HCT116 (cell line): ENCODE measurements at regions not wholly inside any gene's neighbourhood (a gene's known extent, or its start where the extent isn't known, plus 50 kb on each side); places are given as distances from the start of the nearest gene placed in this dataset.
"Not testable (repeated sequence)": the region's sequence is repeated elsewhere in the genome, so short reads cannot be mapped to it uniquely, and the experiment has no call there.

Experiments used
- ATAC-seq: fragments of 200-7000 bp; cut with Tn5 transposase; 2 replicates; pipeline ENCODE4 v1.9.1; 2020; ENCODE audit warnings: mild to moderate bottlenecking, moderate library complexity
- BruUV-seq: library from RNA; stranded (reverse); fragments of 400-500 nt; replicated peaks from 2 replicates; lab custom pipeline; 2021; lab: Mats Ljungman, UMichigan
- CTCF ChIA-PET: fragments of 300-600 bp; sonication (Branson Sonifier 250); formaldehyde crosslinking; loops from one replicate; lab custom pipeline; 2021; ENCODE audit warnings: antibody characterized with exemption; lab: Charles Lee
- POLR2A ChIA-PET: fragments of 300-600, 350-600 bp; sonication (Branson Sonifier 250); formaldehyde crosslinking; loops from one replicate; lab custom pipeline; 2021; ENCODE audit warnings: antibody characterized with exemption; lab: Charles Lee
- RAD21 ChIA-PET, 2 experiments: fragments of 300-600 bp; sonication (Branson Sonifier 250); formaldehyde crosslinking; loops; one replicate each; lab custom pipeline; 2023; ENCODE audit warnings: low total read pairs in 2 of 2; ENCODE audit not compliant: uncharacterized antibody in 2 of 2, unreplicated experiment in 2 of 2, low non-redundant PET in 1 of 2; lab: Charles Lee
- DNase-seq: peaks from one replicate; pipeline ENCODE4 v3.0.0-alpha.2; 2010; ENCODE audit warnings: low read depth, low spot score
- H2AFZ ChIP-seq: fragments of 200-600 bp; shearing (Covaris generic), sonication (generic); 2 replicates; pipeline ENCODE4 v1.6.1; 2017; ENCODE audit warnings: low read depth, mixed run types, mixed read lengths, antibody characterized with exemption, low read length; ENCODE audit not compliant: poor library complexity, severe bottlenecking
- H3K27ac ChIP-seq: 2 replicates; pipeline ENCODE4 v1.5.1; 2012; ENCODE audit warnings: low read depth, low read length
- H3K27me3 ChIP-seq: fragments of 200-600 bp; sonication (generic); 2 replicates; pipeline ENCODE4 v1.6.1; 2016; ENCODE audit warnings: mixed run types, low read length, mixed read lengths; ENCODE audit not compliant: insufficient read depth
- H3K36me3 ChIP-seq, 2 experiments: fragments of 200-500 bp in 1 of 2; fragments of 200-600 bp in 1 of 2; sonication (Bioruptor generic) in 1 of 2; sonication (generic) in 1 of 2; 2 replicates each; pipeline versions ENCODE4 v1.5.1 to v1.6.1; 2014 to 2016; ENCODE audit warnings: low read length in 2 of 2, inconsistent platforms in 1 of 2, mixed read lengths in 1 of 2, mixed run types in 1 of 2; ENCODE audit not compliant: insufficient read depth in 2 of 2, control insufficient read depth in 1 of 2
- H3K4me1 ChIP-seq, 2 experiments: fragments of 200-600 bp in 1 of 2; sonication (generic) in 1 of 2; 2 replicates each; pipeline versions ENCODE4 v1.5.1 to v1.6.1; 2012 to 2017; ENCODE audit warnings: low read length in 2 of 2, inconsistent platforms in 1 of 2, mild to moderate bottlenecking in 1 of 2, mixed read lengths in 1 of 2, mixed run types in 1 of 2, moderate library complexity in 1 of 2; ENCODE audit not compliant: insufficient read depth in 2 of 2, control insufficient read depth in 1 of 2
- H3K4me2 ChIP-seq: fragments of 200-600 bp; sonication (generic); 2 replicates; pipeline ENCODE4 v1.6.1; 2017; ENCODE audit warnings: mixed run types, low read length, mixed read lengths
- H3K4me3 ChIP-seq, 2 experiments: fragments of 200-600 bp in 1 of 2; sonication (generic) in 1 of 2; replicated peaks in 1 of 2; 2 replicates each; pipeline ENCODE4 v1.5.1; 2011 to 2016; ENCODE audit warnings: low read length in 2 of 2, control low read depth in 1 of 2, low read depth in 1 of 2, mild to moderate bottlenecking in 1 of 2, mixed read lengths in 1 of 2, mixed run types in 1 of 2
- H3K79me2 ChIP-seq: fragments of 200-600 bp; sonication (generic); 2 replicates; pipeline ENCODE4 v1.6.1; 2017; ENCODE audit warnings: mild to moderate bottlenecking, mixed run types, low read length, moderate library complexity, mixed read lengths; ENCODE audit not compliant: insufficient read depth
- H3K9ac ChIP-seq: fragments of 200-600 bp; sonication (generic); 2 replicates; pipeline ENCODE4 v1.6.1; 2016; ENCODE audit warnings: low read length, mixed read lengths
- H3K9me2 ChIP-seq: fragments of 200-600 bp; sonication (generic), shearing (Covaris generic); 2 replicates; pipeline ENCODE4 v1.6.1; 2017; ENCODE audit warnings: mixed run types, mild to moderate bottlenecking, moderate library complexity; ENCODE audit not compliant: insufficient read depth
- H3K9me3 ChIP-seq, 2 experiments: fragments of 200-500 bp in 1 of 2; fragments of 200-600 bp in 1 of 2; sonication (Bioruptor generic) in 1 of 2; sonication (generic) in 1 of 2; 2 replicates each; pipeline ENCODE4 v1.6.1; 2014 to 2017; ENCODE audit warnings: low read length in 2 of 2, mixed read lengths in 2 of 2, inconsistent platforms in 1 of 2, low read depth in 1 of 2, mild to moderate bottlenecking in 1 of 2, mixed run types in 1 of 2, moderate library complexity in 1 of 2; ENCODE audit not compliant: control insufficient read depth in 1 of 2, insufficient read depth in 1 of 2
- H4K20me1 ChIP-seq: fragments of 200-600 bp; sonication (generic), shearing (Covaris generic); 2 replicates; pipeline ENCODE4 v1.6.1; 2017; ENCODE audit warnings: mixed run types, mild to moderate bottlenecking, moderate library complexity; ENCODE audit not compliant: insufficient read depth
- CBX3 ChIP-seq: IDR thresholded peaks from 2 replicates; pipeline ENCODE4 v1.6.1; 2012; ENCODE audit warnings: low read depth
- CEBPB ChIP-seq: IDR thresholded peaks from 2 replicates; pipeline ENCODE4 v1.6.1; 2012; ENCODE audit warnings: low read depth
- EZH2 ChIP-seq: fragments of 200-600 bp; sonication (generic); IDR thresholded peaks from 2 replicates; pipeline ENCODE4 v1.6.1; 2017; ENCODE audit warnings: antibody characterized with exemption, mixed run types
- POLR2AphosphoS5 ChIP-seq: IDR thresholded peaks from 2 replicates; pipeline ENCODE4 v1.6.1; 2011; ENCODE audit warnings: mild to moderate bottlenecking, low read depth, low read length, moderate library complexity
- RAD21 ChIP-seq: IDR thresholded peaks from 2 replicates; pipeline ENCODE4 v1.6.1; 2012; ENCODE audit warnings: low read depth, mild to moderate bottlenecking
- SRF ChIP-seq: IDR thresholded peaks from 2 replicates; pipeline ENCODE4 v1.6.1; 2012; ENCODE audit warnings: low read depth
- TCF7L2 ChIP-seq: IDR thresholded peaks from 2 replicates; pipeline ENCODE4 v1.7.0; 2011; ENCODE audit warnings: borderline replicate concordance, inconsistent platforms; ENCODE audit not compliant: insufficient read depth, insufficient read length; ENCODE audit errors: extremely low read depth
- YY1 ChIP-seq: IDR thresholded peaks from 2 replicates; pipeline ENCODE4 v1.6.1; 2011; ENCODE audit warnings: low read length, low read depth, moderate library complexity, mild to moderate bottlenecking; ENCODE audit not compliant: insufficient replicate concordance; ENCODE audit errors: extremely low read depth
- ZFX ChIP-seq: fragments of 450-650 bp; IDR thresholded peaks from 2 replicates; pipeline ENCODE4 v1.6.1; 2017
- intact Hi-C: fragments of 100-400 bp; cut with micrococcal nuclease; formaldehyde crosslinking; loops from 2 replicates; pipeline ENCODE4 v1.10.0; 2022
- TF ChIP-seq, protein P1 (sequence below): IDR thresholded peaks from 2 replicates; pipeline ENCODE4 v1.6.1; 2012
- TF ChIP-seq, protein P2 (sequence below): IDR thresholded peaks from 2 replicates; pipeline ENCODE4 v1.6.1; 2012; ENCODE audit warnings: low read depth
- TF ChIP-seq, protein P3 (sequence below), 3 experiments: fragments of 200-600 bp in 1 of 3; sonication (generic) in 1 of 3; IDR thresholded peaks in 2 of 3; conservative IDR thresholded peaks in 1 of 3; 2 replicates each; pipeline ENCODE4 v1.5.1; 2012 to 2017; ENCODE audit warnings: low read depth in 2 of 3, low read length in 2 of 3, antibody characterized with exemption in 1 of 3, borderline replicate concordance in 1 of 3, control low read depth in 1 of 3, mild to moderate bottlenecking in 1 of 3, mixed read lengths in 1 of 3, mixed run types in 1 of 3, moderate library complexity in 1 of 3; ENCODE audit not compliant: insufficient read depth in 1 of 3
- TF ChIP-seq, protein P4 (sequence below): IDR thresholded peaks from 2 replicates; pipeline ENCODE4 v1.6.1; 2012

DNA sequence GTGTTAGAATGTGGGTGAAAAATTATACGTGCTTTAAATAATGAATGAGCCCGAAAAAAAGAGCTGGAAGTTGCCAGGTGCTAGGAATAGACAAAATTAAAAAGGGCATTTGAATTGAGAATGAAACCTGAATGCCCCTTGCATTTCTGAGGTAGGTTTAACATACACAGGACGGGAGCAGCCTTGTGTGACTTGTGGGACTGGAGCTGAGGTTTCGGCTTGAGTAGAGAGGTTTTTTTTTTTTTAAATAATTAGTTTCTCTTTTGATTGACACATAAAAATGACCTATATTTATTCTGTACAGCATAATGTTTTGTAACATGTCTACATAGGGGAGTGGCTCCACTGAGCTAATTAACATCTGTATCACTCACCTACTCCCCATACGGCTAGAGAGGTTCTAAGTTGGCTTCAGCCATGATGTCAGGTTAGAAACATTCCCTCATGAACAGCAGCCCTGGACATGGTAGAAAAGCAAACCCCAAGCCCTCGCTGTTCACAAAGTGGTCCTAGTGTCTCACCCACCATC is 424.0 kb downstream of the TMEM121 start:
- DNase-seq, H2AFZ ChIP-seq, intact Hi-C loops, H3K27ac ChIP-seq, H4K20me1 ChIP-seq, POLR2A ChIA-PET, H3K27me3 ChIP-seq, H3K9ac ChIP-seq, H3K4me3 ChIP-seq, H3K36me3 ChIP-seq, H3K9me2 ChIP-seq, H3K4me2 ChIP-seq, RAD21 ChIA-PET, CTCF ChIA-PET, ATAC-seq, H3K4me1 ChIP-seq, H3K79me2 ChIP-seq, BruUV-seq, H3K9me3 ChIP-seq: not testable (repeated sequence)

DNA sequence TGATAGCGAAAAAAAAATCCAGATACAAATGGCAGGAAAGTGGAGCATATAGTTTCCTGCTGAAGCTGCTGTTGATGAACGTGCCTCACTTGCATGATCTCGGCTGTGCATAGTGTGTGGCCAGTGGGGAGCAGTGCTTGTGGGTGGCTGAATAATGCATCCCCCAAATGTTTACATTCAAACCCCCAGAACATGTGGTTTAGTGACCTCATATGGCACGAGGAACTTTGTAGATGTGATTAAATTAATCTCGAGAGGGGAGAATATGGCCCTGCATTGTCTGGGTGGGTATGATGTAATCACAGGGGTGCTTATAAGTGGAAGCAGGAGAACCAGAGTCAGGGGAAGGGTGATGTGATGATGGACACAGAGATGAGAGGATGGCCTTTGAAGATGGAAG is 425.0 kb downstream of the TMEM121 start:
- Histone ChIP-seq H3K36me3 (no peaks in the 10 kb centered on the region), H3K4me2 (no peak overlapping the region), H3K4me3 (no peak overlapping the region), H3K9me2 (no peaks in the 10 kb centered on the region), H3K9me3 (no peaks in the 10 kb centered on the region), H3K79me2 (no peaks in the 10 kb centered on the region), H3K4me1 (no peaks in the 10 kb centered on the region), H3K27ac (no peak overlapping the region), H4K20me1 (no peaks in the 10 kb centered on the region), H2AFZ (no peak overlapping the region), H3K27me3 (no peaks in the 10 kb centered on the region), H3K9ac (no peak overlapping the region)
- ATAC-seq (no peak), DNase-seq (no peak)
- RAD21 ChIA-PET = no interaction called here
- no peak for TF ChIP-seq CEBPB
- TF ChIP-seq RAD21 = no peak
- TF ChIP-seq SRF = no peak
- TF ChIP-seq, protein P1, sequence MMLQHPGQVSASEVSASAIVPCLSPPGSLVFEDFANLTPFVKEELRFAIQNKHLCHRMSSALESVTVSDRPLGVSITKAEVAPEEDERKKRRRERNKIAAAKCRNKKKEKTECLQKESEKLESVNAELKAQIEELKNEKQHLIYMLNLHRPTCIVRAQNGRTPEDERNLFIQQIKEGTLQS = no peak
- TF ChIP-seq, protein P2, sequence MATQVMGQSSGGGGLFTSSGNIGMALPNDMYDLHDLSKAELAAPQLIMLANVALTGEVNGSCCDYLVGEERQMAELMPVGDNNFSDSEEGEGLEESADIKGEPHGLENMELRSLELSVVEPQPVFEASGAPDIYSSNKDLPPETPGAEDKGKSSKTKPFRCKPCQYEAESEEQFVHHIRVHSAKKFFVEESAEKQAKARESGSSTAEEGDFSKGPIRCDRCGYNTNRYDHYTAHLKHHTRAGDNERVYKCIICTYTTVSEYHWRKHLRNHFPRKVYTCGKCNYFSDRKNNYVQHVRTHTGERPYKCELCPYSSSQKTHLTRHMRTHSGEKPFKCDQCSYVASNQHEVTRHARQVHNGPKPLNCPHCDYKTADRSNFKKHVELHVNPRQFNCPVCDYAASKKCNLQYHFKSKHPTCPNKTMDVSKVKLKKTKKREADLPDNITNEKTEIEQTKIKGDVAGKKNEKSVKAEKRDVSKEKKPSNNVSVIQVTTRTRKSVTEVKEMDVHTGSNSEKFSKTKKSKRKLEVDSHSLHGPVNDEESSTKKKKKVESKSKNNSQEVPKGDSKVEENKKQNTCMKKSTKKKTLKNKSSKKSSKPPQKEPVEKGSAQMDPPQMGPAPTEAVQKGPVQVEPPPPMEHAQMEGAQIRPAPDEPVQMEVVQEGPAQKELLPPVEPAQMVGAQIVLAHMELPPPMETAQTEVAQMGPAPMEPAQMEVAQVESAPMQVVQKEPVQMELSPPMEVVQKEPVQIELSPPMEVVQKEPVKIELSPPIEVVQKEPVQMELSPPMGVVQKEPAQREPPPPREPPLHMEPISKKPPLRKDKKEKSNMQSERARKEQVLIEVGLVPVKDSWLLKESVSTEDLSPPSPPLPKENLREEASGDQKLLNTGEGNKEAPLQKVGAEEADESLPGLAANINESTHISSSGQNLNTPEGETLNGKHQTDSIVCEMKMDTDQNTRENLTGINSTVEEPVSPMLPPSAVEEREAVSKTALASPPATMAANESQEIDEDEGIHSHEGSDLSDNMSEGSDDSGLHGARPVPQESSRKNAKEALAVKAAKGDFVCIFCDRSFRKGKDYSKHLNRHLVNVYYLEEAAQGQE = no peak
- TF ChIP-seq, protein P3, sequence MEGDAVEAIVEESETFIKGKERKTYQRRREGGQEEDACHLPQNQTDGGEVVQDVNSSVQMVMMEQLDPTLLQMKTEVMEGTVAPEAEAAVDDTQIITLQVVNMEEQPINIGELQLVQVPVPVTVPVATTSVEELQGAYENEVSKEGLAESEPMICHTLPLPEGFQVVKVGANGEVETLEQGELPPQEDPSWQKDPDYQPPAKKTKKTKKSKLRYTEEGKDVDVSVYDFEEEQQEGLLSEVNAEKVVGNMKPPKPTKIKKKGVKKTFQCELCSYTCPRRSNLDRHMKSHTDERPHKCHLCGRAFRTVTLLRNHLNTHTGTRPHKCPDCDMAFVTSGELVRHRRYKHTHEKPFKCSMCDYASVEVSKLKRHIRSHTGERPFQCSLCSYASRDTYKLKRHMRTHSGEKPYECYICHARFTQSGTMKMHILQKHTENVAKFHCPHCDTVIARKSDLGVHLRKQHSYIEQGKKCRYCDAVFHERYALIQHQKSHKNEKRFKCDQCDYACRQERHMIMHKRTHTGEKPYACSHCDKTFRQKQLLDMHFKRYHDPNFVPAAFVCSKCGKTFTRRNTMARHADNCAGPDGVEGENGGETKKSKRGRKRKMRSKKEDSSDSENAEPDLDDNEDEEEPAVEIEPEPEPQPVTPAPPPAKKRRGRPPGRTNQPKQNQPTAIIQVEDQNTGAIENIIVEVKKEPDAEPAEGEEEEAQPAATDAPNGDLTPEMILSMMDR (IDR thresholded peaks at IDR 0.05 in 2 of 3, conservative IDR thresholded peaks at IDR 0.05 in 1 of 3; ENCODE audit: borderline replicate concordance in 1 of 3, insufficient read depth in 1 of 3, low read depth in 2 of 3, low read length in 2 of 3) = no peak
- TF ChIP-seq EZH2 = no peak
- TF ChIP-seq CBX3 = no peak
- TF ChIP-seq, protein P4, sequence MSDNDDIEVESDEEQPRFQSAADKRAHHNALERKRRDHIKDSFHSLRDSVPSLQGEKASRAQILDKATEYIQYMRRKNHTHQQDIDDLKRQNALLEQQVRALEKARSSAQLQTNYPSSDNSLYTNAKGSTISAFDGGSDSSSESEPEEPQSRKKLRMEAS = no peak
- TF ChIP-seq POLR2AphosphoS5 = no peak
- TF ChIP-seq ZFX = no peak
- TF ChIP-seq YY1 = no peak
- no peak for TF ChIP-seq TCF7L2
- BruUV-seq = no TSS peak
- CTCF ChIA-PET = no interaction called here
- intact Hi-C loops = no loop called here
- POLR2A ChIA-PET = no interaction called here
